ENCODE measurements at regions not wholly inside any gene's neighbourhood (a gene's known extent, or its start where the extent isn't known, plus 50 kb on each side); places are given as distances from the start of the nearest gene placed in this dataset.

DNA sequence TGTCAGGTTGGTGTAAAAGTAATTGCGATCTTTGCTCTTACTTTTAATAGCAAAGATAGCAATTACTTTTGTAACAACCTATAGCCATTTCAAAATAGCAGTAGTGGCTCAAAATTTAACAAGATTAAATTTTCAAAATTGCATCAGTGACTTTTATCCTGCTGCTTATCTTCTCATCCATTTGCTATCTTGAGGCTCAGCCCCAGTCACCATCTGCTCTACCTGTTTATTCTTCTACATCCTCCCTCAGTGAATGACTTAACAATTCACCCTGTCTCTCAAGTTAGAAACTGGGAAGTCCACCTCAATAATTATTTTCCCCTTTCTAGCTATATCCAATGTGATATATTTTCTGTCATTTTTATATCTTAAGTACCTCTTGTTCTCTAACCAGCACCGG, 148.6 kb upstream of the ZNF804A start:
- TF ChIP-seq, protein P1, sequence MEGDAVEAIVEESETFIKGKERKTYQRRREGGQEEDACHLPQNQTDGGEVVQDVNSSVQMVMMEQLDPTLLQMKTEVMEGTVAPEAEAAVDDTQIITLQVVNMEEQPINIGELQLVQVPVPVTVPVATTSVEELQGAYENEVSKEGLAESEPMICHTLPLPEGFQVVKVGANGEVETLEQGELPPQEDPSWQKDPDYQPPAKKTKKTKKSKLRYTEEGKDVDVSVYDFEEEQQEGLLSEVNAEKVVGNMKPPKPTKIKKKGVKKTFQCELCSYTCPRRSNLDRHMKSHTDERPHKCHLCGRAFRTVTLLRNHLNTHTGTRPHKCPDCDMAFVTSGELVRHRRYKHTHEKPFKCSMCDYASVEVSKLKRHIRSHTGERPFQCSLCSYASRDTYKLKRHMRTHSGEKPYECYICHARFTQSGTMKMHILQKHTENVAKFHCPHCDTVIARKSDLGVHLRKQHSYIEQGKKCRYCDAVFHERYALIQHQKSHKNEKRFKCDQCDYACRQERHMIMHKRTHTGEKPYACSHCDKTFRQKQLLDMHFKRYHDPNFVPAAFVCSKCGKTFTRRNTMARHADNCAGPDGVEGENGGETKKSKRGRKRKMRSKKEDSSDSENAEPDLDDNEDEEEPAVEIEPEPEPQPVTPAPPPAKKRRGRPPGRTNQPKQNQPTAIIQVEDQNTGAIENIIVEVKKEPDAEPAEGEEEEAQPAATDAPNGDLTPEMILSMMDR (IDR thresholded peaks at IDR 0.05): no peak
- TF ChIP-seq POLR2A (IDR thresholded peaks at IDR 0.05): no peak
